HG03457 (cell line): ENCODE measurements at regions not wholly inside any gene's neighbourhood (a gene's known extent, or its start where the extent isn't known, plus 50 kb on each side); places are given as distances from the start of the nearest gene placed in this dataset.
"Not testable (repeated sequence)": the region's sequence is repeated elsewhere in the genome, so short reads cannot be mapped to it uniquely, and the experiment has no call there.

Source experiments
- ATAC-seq: cut with Tn5 transposase; IDR thresholded peaks from one replicate; pipeline ENCODE4 v1.9.1; 2021; ENCODE audit warnings: moderate number of reproducible peaks; ENCODE audit not compliant: unreplicated experiment

GRCh38 chr12:86723326-86723725 lies 467.1 kb upstream of the MGAT4C start:
- no peak for ATAC-seq

GRCh38 chr12:86721713-86722397 lies 465.7 kb upstream of the MGAT4C start:
- no peak for ATAC-seq

DNA sequence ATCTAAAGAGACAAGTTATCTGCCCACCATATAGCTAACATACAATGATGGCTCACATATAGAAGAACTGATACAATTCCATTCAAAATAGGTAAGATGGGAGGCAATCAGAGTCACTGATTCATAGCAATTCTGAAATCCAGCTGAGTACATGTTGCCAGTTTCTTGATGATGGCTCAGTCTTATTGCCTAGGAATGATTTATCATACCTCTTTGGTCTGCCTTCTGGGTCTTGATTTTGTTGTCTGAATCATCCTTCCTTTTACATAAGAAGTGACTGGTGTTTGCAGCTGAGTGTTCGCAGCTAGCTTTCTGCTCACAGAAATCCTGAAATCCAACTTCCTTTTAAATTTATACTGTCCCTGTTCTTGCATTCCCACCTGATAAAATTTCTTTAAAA lies 463.2 kb upstream of the MGAT4C start:
- no peak for ATAC-seq

- ATAC-seq, result no peak
Measured at GRCh38 chr12:86713121-86713520, 456.9 kb upstream of the MGAT4C start.

GRCh38 chr12:86712425-86712843 lies 456.2 kb upstream of the MGAT4C start:
- ATAC-seq, result no peak

- ATAC-seq, result no peak
Measured at GRCh38 chr12:86711731-86712130, 455.5 kb upstream of the MGAT4C start.

- no peak for ATAC-seq
Measured at GRCh38 chr12:86710109-86710508, 453.9 kb upstream of the MGAT4C start.

DNA sequence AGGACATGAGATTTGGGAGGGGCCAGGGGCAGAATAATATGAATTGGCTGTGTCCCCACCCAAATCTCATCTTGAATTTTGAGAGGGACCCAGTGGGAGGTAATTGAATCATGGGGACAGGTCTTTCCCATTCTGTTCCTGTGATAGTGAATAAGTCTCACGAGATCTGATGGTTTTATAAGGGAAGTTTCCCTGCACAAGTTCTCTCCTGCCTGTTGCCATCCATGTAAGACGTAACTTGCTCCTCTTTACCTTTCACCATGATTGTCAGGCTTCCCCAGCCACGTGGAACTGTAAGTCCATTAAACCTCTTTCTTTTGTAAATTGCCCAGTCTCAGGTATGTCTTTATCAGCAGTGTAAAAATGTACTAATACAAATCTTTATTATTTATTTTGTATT lies 452.8 kb upstream of the MGAT4C start:
- not testable (repeated sequence) for ATAC-seq

DNA sequence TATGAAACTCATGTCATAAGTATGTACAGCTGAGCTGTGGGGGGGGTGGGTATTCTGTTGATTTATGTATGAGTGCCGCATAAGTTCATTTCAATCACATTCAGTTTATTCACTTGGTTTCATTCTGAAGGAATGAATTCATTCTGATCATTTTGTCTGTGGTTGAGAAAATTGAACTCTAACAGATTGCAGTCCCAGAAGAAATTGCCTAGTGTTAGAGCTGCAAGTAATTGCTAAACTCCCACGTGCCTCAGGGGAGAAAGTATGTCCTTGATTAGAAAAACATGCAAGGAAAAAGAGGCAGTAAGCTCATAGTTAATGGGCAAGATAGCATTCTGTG lies 442.4 kb upstream of the MGAT4C start:
- no peak for ATAC-seq

GRCh38 chr12:86697916-86698640 lies 441.9 kb upstream of the MGAT4C start:
- ATAC-seq, result no peak

DNA sequence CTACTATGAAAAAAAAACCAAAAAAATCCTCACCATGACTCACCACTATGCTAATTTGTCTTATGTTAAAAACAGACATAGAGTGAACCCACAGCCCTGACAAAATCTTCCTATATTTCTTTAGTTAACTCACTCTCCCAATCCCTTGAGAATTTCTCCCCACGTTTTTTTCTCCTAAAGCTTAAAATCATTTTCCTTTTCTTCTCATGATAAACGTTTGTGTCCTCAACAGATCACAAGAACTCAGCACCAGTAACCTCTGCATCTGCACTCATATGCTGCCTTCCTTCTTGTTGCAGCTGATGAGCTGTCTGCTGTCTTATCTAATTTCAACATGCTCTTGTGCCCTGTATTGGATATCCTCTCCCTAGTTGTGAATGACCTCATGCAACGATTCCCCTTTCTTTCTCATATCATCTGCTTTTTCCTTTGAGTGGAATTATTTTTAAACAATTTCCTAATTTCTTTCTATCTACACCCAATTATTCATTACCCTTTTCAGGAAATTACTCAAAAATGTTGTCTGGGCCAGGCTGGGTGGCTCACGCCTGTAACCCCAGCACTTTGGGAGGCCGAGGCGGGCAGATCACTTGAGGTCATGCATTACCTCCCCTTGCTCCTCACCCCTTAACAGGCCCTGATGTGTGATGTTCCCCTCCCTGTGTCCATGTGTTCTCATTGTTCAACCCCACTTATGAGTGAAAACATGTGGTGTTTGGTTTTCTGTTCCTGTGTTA lies 427.5 kb upstream of the MGAT4C start:
- ATAC-seq, result no peak

DNA sequence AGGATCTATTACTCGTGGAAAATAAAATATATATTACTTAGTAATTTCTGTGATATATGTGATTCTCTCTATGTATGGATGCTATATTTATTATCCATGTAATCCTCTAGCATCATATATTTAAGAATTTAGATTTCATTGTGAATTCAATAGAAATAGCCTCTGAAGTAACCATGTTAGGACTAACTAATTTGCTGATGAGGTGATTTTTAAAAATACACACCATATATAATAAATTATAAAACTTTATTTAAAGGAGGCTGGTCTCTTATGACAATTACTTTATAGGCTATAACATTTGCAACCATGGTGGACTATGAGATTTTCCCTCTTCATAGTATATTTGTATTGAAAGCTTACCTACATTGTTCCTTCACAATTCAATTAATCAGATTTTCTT lies 424.9 kb upstream of the MGAT4C start:
- ATAC-seq, result no peak

DNA sequence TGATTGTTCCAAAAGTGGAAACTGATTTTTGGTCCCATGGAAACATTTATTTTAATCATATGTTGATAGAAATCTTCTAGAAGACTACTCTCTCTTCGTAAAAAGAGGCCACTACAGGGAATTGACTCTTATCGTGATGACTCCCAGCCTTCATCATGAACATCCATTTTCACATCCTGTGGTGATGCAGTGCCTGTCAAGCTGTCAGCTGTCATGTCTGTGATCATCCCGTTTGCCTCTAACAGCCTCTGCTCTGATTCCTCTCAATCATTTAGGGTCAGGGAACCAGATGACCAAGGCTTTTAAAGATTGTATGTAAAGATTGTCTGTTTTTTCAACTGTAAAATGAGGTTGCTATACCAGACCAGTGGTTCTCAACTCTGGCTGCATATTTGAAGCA lies 419.0 kb upstream of the MGAT4C start:
- ATAC-seq, result no peak

GRCh38 chr12:86670986-86671385 lies 414.8 kb upstream of the MGAT4C start:
- no peak for ATAC-seq

- no peak for ATAC-seq
Measured at GRCh38 chr12:86669010-86669409, 412.8 kb upstream of the MGAT4C start.

DNA sequence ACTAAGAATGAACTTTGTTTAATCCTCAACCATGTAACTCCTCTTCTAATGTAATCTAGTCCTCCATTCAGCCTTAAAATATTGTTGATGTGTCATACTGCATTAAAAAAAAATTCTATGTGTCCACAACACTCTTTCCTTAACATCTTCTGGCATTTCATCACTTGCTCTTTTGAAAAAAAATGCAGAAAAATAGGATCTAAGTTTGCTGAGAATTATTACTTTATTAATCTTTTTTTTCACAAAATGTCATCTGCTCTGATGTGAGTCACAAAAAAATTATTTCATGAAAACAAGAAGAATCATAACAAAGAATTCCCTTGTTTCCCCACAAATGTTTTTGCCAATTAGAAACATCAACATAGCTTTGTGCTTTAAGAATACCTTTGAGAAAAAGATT lies 410.1 kb upstream of the MGAT4C start:
- ATAC-seq, result no peak

- ATAC-seq, result no peak
Measured at GRCh38 chr12:86663716-86664115, 407.5 kb upstream of the MGAT4C start.

DNA sequence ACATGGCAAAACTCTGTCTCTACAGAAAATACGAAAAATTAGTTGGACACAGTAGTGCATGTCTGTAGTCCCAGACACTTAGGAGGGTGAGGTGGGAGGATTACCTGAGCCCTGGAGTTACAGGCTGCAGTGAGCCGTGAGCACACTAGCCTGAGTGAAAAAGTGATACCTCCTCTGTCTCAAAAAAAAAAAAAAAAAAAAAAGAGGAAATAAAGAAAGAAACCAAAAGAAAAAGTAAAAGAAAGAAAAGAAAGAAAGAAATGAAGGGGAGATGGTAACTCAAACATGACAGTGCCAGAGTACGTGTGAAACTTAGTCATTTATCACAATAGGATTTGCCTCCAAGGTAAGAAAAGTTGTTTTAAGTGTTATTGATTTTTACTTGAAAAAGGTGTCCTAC lies 407.0 kb upstream of the MGAT4C start:
- no peak for ATAC-seq

- ATAC-seq, result no peak
Measured at GRCh38 chr12:86662464-86662863, 406.3 kb upstream of the MGAT4C start.

DNA sequence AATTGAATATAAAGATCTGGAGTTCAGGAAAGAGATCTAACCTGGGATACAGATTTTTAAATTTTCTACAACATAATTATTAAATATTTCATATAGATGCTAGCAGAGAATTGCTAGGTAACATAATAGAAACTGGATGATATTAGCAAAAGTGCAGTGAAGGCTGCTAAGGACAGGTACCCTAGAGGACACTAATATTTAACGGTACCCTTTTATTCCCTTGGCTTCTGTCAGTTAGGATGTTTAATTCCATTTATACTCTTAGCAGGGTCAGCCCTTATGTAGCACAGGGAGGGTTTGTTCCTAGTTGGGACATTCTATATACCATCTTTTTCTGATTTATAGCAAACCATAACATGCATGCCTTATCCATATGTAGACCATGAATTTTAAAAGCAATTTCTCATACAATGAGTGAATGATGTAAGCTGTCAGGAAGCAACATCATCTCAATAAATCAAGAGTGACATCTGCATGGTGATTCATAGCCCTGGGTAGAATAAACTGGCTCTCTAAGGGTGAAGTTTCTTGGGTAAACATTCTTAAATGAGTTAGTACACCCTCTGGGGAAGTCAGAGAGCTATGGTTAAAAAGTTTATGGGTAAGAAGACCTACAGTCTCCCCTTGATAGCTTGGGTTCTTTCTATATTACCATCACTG lies 404.4 kb upstream of the MGAT4C start:
- no peak for ATAC-seq

DNA sequence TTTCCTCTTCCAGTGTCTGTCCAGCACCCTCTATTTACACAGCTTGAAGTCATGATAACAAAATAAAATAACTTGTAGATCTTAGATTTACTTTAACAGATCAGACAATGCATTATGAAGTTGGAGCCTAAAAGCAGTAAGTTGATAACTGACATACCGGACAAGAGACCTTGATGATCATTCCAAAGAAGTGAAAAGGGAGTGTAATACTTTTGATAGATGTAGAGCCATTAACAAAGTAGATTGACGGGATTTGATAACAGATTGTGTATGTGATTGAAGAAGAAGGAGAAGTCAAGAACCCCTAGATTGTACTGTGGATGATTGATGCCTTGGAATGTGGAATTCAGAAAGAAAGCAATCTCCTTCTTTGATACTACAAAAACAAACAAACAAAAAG lies 403.8 kb upstream of the MGAT4C start:
- ATAC-seq, result no peak

GRCh38 chr12:86658303-86658702 lies 402.1 kb upstream of the MGAT4C start:
- ATAC-seq, result no peak
